ENCODE measurements at regions not wholly inside any gene's neighbourhood (a gene's known extent, or its start where the extent isn't known, plus 50 kb on each side); places are given as distances from the start of the nearest gene placed in this dataset.
"Not testable (repeated sequence)": the region's sequence is repeated elsewhere in the genome, so short reads cannot be mapped to it uniquely, and the experiment has no call there.

- no peaks in the 10 kb centered on the region for H3K36me3 ChIP-seq (ENCODE audit: control insufficient read depth, insufficient read depth, low read length)
- no peaks in the 10 kb centered on the region for H3K4me1 ChIP-seq (ENCODE audit: control insufficient read depth, insufficient read depth, low read length)
- no TSS peak for BruUV-seq (replicated peaks)
- H3K9me3 ChIP-seq (ENCODE audit: control insufficient read depth, insufficient read depth, low read length) = 0 out of 2 replicates have a peak, but pooled peaks cover 2% of the 10 kb centered on the region
- H3K9me1 ChIP-seq (ENCODE audit: insufficient read depth, low read length) = no peaks in the 10 kb centered on the region
- WGBS, 2 experiments (ENCODE audit: extremely low coverage in 2 of 2, insufficient read length in 1 of 2) = 0% methylated on average over 2 of the region's 5 CpGs; no CpG with 5 or more reads in 1 of the 2 experiments
- H2AK9ac ChIP-seq (replicated peaks; ENCODE audit: low read depth, low read length, poor library complexity) = no peak overlapping the region
- no peak overlapping the region for H3K4me3 ChIP-seq (ENCODE audit: insufficient read depth, low read depth, low read length)
- intact Hi-C loops (cut with micrococcal nuclease) (no loop called here), dilution Hi-C loops (cut with HindIII; ENCODE audit: low sequenced_read_pairs, unreplicated experiment) (no loop called here), in situ Hi-C loops (cut with MboI; ENCODE audit: low sequenced_read_pairs) (no loop called here)
- H3K4ac ChIP-seq (ENCODE audit: low read depth, low read length) = no peak overlapping the region
- no peak overlapping the region for H2AFZ ChIP-seq (replicated peaks; ENCODE audit: low read length, poor library complexity)
- no peak overlapping the region for H2AK5ac ChIP-seq (ENCODE audit: low read depth, low read length)
- H3K27ac ChIP-seq (ENCODE audit: insufficient read depth, low read length) = no peak overlapping the region
- ChIA-PET CTCF (no interaction called here), POLR2A (ENCODE audit: unreplicated experiment) (no interaction called here)
- H2BK120ac ChIP-seq (ENCODE audit: low read depth, low read length) = no peak overlapping the region
- no peak overlapping the region for H4K5ac ChIP-seq (ENCODE audit: low read depth, low read length)
- no peak overlapping the region for H3K56ac ChIP-seq (ENCODE audit: extremely low read depth, insufficient read depth, low read length)
- no peak overlapping the region for H4K91ac ChIP-seq (ENCODE audit: insufficient read depth, low read depth, low read length)
- H3K9ac ChIP-seq (ENCODE audit: low read depth, low read length) = no peak overlapping the region
- H3K79me1 ChIP-seq (ENCODE audit: low read depth in 1 of 2, low read length in 2 of 2) = no peaks in the 10 kb centered on the region
- no peak overlapping the region for H2BK20ac ChIP-seq (ENCODE audit: low read depth, low read length)
- DNase-seq = no peak
- H3K14ac ChIP-seq (replicated peaks; ENCODE audit: low read depth, low read length) = no peak overlapping the region
- H4K20me1 ChIP-seq (ENCODE audit: insufficient read depth, low read length) = no peaks in the 10 kb centered on the region
- H3K23ac ChIP-seq (ENCODE audit: low read depth, low read length) = no peak overlapping the region
- no peak overlapping the region for H2BK5ac ChIP-seq (ENCODE audit: low read depth, low read length, poor library complexity, severe bottlenecking)
- no peak overlapping the region for H3K4me2 ChIP-seq (ENCODE audit: low read depth, low read length)
- no peak for TF ChIP-seq CTCF (conservative IDR thresholded peaks at IDR 0.05; ENCODE audit: low read depth, low read length)
- TF ChIP-seq BHLHE40 (IDR thresholded peaks at IDR 0.05; ENCODE audit: low read depth, low read length) = no peak
- no peak overlapping the region for H3K18ac ChIP-seq (ENCODE audit: low read depth, low read length)
- peaks cover 1% of the 10 kb centered on the region; the same call in 1 of the 2 replicates for H3K27me3 ChIP-seq (ENCODE audit: control insufficient read depth, insufficient read depth, low read length)
- no peak overlapping the region for H4K8ac ChIP-seq (ENCODE audit: low read depth in 2 of 2, low read length in 2 of 2)
- H2BK15ac ChIP-seq (ENCODE audit: low read depth, low read length) = no peak overlapping the region
- ATAC-seq (ENCODE audit: low read depth) = no peak
Observed at GRCh38 chrX:75957107-75957610, 172.1 kb upstream of the MAGEE2 start.

- dilution Hi-C loops (cut with HindIII; ENCODE audit: low sequenced_read_pairs, unreplicated experiment) = not testable (repeated sequence)
Observed at GRCh38 chrX:75961321-75961720, 176.3 kb upstream of the MAGEE2 start.

More at GRCh38 chrX:75961321-75961720, 176.3 kb upstream of the MAGEE2 start:
- intact Hi-C loops (cut with micrococcal nuclease); H4K5ac ChIP-seq (ENCODE audit: low read depth, low read length); H2AK9ac ChIP-seq (replicated peaks; ENCODE audit: low read depth, low read length, poor library complexity); H2BK20ac ChIP-seq (ENCODE audit: low read depth, low read length); H4K20me1 ChIP-seq (ENCODE audit: insufficient read depth, low read length); H3K79me1 ChIP-seq (ENCODE audit: low read depth in 1 of 2, low read length in 2 of 2); in situ Hi-C loops (cut with MboI; ENCODE audit: low sequenced_read_pairs); H3K36me3 ChIP-seq (ENCODE audit: control insufficient read depth, insufficient read depth, low read length); ATAC-seq (ENCODE audit: low read depth); H3K27me3 ChIP-seq (ENCODE audit: control insufficient read depth, insufficient read depth, low read length); CTCF ChIA-PET; H3K9me1 ChIP-seq (ENCODE audit: insufficient read depth, low read length); H3K23ac ChIP-seq (ENCODE audit: low read depth, low read length); H3K4ac ChIP-seq (ENCODE audit: low read depth, low read length); H3K4me1 ChIP-seq (ENCODE audit: control insufficient read depth, insufficient read depth, low read length); H4K8ac ChIP-seq (ENCODE audit: low read depth in 2 of 2, low read length in 2 of 2); H3K9ac ChIP-seq (ENCODE audit: low read depth, low read length); H2AFZ ChIP-seq (replicated peaks; ENCODE audit: low read length, poor library complexity); POLR2A ChIA-PET (ENCODE audit: unreplicated experiment); H4K91ac ChIP-seq (ENCODE audit: insufficient read depth, low read depth, low read length); H2AK5ac ChIP-seq (ENCODE audit: low read depth, low read length); H3K27ac ChIP-seq (ENCODE audit: insufficient read depth, low read length); H2BK15ac ChIP-seq (ENCODE audit: low read depth, low read length); DNase-seq; H3K14ac ChIP-seq (replicated peaks; ENCODE audit: low read depth, low read length); H2BK120ac ChIP-seq (ENCODE audit: low read depth, low read length); BruUV-seq (replicated peaks); H3K18ac ChIP-seq (ENCODE audit: low read depth, low read length); H3K9me3 ChIP-seq (ENCODE audit: control insufficient read depth, insufficient read depth, low read length); H3K56ac ChIP-seq (ENCODE audit: extremely low read depth, insufficient read depth, low read length); H2BK5ac ChIP-seq (ENCODE audit: low read depth, low read length, poor library complexity, severe bottlenecking); H3K4me3 ChIP-seq (ENCODE audit: insufficient read depth, low read depth, low read length); H3K4me2 ChIP-seq (ENCODE audit: low read depth, low read length): not testable (repeated sequence)
- WGBS, 2 experiments (ENCODE audit: extremely low coverage in 2 of 2, insufficient read length in 1 of 2) = no CpG with 5 or more reads among the region's 1 CpG

Measured in IMR-90 (cell line).